T-helper 17 cell (primary cell): ENCODE measurements at regions not wholly inside any gene's neighbourhood (a gene's known extent, or its start where the extent isn't known, plus 50 kb on each side); places are given as distances from the start of the nearest gene placed in this dataset.
"Not testable (repeated sequence)": the region's sequence is repeated elsewhere in the genome, so short reads cannot be mapped to it uniquely, and the experiment has no call there.

Source experiments
- ATAC-seq: fragments of 150-1000 bp; cut with Tn5 transposase; 2 replicates; pipeline ENCODE4 v1.10.0; 2021; ENCODE audit warnings: mild to moderate bottlenecking, moderate library complexity
- DNase-seq, 3 donors: peaks; one replicate each; pipeline versions ENCODE4 v3.0.0 to v3.0.0-alpha.2; 2020 to 2021
- H3K9me3 ChIP-seq: one replicate; pipeline ENCODE4 v1.7.0; 2013; ENCODE audit warnings: low read length, mild to moderate bottlenecking; ENCODE audit not compliant: control insufficient read depth, poor library complexity, severe bottlenecking
- H3K27ac Mint-ChIP-seq: one replicate; pipeline ENCODE4 v1.8.0; 2022; ENCODE audit warnings: mild to moderate bottlenecking, moderate library complexity, mixed read lengths
- H3K27me3 Mint-ChIP-seq: one replicate; pipeline ENCODE4 v1.8.0; 2022; ENCODE audit warnings: mixed read lengths
- H3K36me3 Mint-ChIP-seq: one replicate; pipeline ENCODE4 v1.8.0; 2022; ENCODE audit warnings: low read depth, mixed read lengths
- H3K4me1 Mint-ChIP-seq: one replicate; pipeline ENCODE4 v1.8.0; 2022; ENCODE audit warnings: mild to moderate bottlenecking, mixed read lengths
- H3K4me3 Mint-ChIP-seq: one replicate; pipeline ENCODE4 v1.8.0; 2022; ENCODE audit warnings: mild to moderate bottlenecking, moderate library complexity, mixed read lengths

DNA sequence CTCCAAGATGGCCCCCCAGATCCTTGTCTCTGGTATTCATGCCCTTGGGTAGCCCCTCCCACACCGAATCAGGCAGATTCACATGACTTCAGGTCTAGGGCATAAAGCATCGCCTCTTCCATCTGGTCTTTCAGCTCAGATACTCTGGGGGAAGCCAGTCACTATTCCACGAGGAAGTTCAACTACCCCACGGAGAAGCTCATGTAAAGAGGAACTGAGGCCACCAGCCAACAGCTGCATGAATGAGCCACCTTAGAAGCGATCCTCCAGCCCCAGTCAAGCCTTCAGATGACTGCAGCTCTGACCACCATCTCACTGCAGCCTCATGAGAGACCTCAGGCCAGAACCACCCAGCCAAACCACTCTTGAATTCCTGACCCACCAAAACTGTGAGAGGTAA lies 54.1 kb downstream of the SOCS3 start:
- H3K27me3 Mint-ChIP-seq, result no peaks in the 10 kb centered on the region
- no peaks in the 10 kb centered on the region for H3K36me3 Mint-ChIP-seq
- H3K27ac Mint-ChIP-seq, result no peak overlapping the region
- H3K4me1 Mint-ChIP-seq, result peaks cover 9% of the 10 kb centered on the region
- no peak for DNase-seq
- H3K4me3 Mint-ChIP-seq, result no peak overlapping the region
- H3K9me3 ChIP-seq, result no peaks in the 10 kb centered on the region
- ATAC-seq, result no peak

GRCh38 chr17:78304549-78305037 lies 55.3 kb downstream of the SOCS3 start:
- Mint-ChIP-seq H3K36me3 (no peaks in the 10 kb centered on the region), H3K27ac (no peak overlapping the region), H3K27me3 (no peaks in the 10 kb centered on the region), H3K4me3 (no peak overlapping the region), H3K4me1 (peaks cover 13% of the 10 kb centered on the region)
- no peak for DNase-seq
- H3K9me3 ChIP-seq, result no peaks in the 10 kb centered on the region
- ATAC-seq, result no peak

GRCh38 chr17:78302478-78302877 lies 57.4 kb downstream of the SOCS3 start:
- Mint-ChIP-seq H3K4me3 (no peak overlapping the region), H3K27me3 (no peaks in the 10 kb centered on the region), H3K36me3 (no peaks in the 10 kb centered on the region), H3K4me1 (peaks cover 11% of the 10 kb centered on the region), H3K27ac (no peak overlapping the region)
- DNase-seq (no peak), ATAC-seq (no peak)
- H3K9me3 ChIP-seq, result no peaks in the 10 kb centered on the region

DNA sequence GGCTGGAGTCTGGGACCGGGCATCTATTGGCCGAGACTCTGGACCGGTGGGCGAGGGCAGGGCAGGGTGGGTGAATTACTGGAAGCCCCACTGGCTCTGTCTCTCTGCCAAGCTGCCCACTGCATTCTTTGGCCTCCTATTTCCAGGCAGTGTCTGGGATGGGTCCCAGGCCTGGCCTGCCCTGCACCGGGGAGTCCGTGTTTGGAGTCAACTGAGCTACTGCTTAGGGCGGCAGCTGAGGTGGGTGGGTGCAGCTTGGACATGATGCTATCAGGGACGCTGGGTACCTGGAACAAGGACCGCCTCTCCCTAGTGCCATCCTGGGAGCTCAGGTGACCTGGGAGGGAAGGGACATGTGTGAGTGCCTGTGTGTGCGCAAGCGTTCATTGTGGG lies 58.1 kb downstream of the SOCS3 start:
- DNase-seq, result no peak
- no peak for ATAC-seq
- H3K27me3 Mint-ChIP-seq, result no peaks in the 10 kb centered on the region
- H3K27ac Mint-ChIP-seq, result no peak overlapping the region
- peaks cover 11% of the 10 kb centered on the region for H3K4me1 Mint-ChIP-seq
- no peaks in the 10 kb centered on the region for H3K9me3 ChIP-seq
- no peak overlapping the region for H3K4me3 Mint-ChIP-seq
- H3K36me3 Mint-ChIP-seq, result no peaks in the 10 kb centered on the region

GRCh38 chr17:78300962-78301820 lies 58.7 kb downstream of the SOCS3 start:
- Mint-ChIP-seq H3K4me1 (peaks cover 11% of the 10 kb centered on the region), H3K36me3 (no peaks in the 10 kb centered on the region), H3K4me3 (no peak overlapping the region), H3K27ac (peak overlapping the region; percentile 93), H3K27me3 (no peaks in the 10 kb centered on the region)
- no peaks in the 10 kb centered on the region for H3K9me3 ChIP-seq
- DNase-seq (no peak), ATAC-seq (no peak)

DNA sequence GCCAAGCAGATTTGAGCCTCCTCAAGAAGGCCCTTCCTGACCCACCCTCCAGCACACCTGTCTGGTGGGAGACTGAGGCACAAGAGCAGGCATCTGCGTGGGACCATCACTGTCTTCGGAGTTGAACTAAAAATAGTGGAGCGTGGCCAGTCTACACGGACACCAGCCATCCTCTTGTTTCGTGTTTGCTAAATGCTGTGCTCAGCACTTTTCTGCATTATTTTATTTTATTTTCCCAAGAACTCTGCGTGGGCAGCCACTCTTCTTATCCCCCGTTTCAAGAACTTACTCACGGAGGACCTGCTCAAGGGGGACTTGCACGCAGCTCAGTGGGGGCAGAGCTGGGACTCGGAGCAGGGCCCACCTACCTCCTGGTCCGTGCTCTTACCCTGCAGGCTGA lies 60.8 kb downstream of the SOCS3 start:
- Mint-ChIP-seq H3K4me1 (peaks cover 11% of the 10 kb centered on the region), H3K27ac (no peak overlapping the region), H3K4me3 (no peak overlapping the region), H3K36me3 (no peaks in the 10 kb centered on the region), H3K27me3 (no peaks in the 10 kb centered on the region)
- H3K9me3 ChIP-seq, result no peaks in the 10 kb centered on the region
- ATAC-seq (no peak), DNase-seq (no peak)

GRCh38 chr17:78294776-78295175 lies 63.3 kb downstream of the TMEM235 start:
- ATAC-seq, result no peak
- H3K27me3 Mint-ChIP-seq, result no peaks in the 10 kb centered on the region
- no peak for DNase-seq
- H3K9me3 ChIP-seq, result no peaks in the 10 kb centered on the region
- H3K4me3 Mint-ChIP-seq, result no peak overlapping the region
- no peak overlapping the region for H3K27ac Mint-ChIP-seq
- H3K36me3 Mint-ChIP-seq, result no peaks in the 10 kb centered on the region
- H3K4me1 Mint-ChIP-seq, result no peaks in the 10 kb centered on the region

- no peak overlapping the region for H3K27ac Mint-ChIP-seq
- ATAC-seq, result no peak
Observed at GRCh38 chr17:78294356-78294755, 62.9 kb downstream of the TMEM235 start.

DNA sequence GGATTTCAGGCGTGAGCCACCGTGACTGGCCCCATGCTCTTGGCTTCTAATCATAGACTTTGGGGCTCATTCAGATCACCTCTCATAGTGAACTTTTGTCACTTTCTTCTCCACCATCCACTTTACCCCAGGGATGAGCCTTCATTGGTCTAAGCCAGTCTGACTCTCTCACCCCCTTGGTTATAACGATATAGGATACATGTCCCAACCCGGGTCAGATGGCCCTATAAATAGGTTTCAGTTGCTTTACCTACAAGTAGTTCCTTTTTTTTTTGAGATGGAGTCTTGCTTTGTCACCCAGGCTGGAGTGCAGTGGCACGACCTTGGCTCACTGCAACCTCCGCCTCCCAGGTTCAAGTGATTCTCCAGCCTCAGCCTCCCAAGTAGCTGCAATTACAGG lies 61.7 kb downstream of the TMEM235 start:
- H3K9me3 ChIP-seq, H3K36me3 Mint-ChIP-seq, ATAC-seq, H3K27me3 Mint-ChIP-seq, H3K4me1 Mint-ChIP-seq, DNase-seq, H3K27ac Mint-ChIP-seq, H3K4me3 Mint-ChIP-seq: not testable (repeated sequence)

More at GRCh38 chr17:78294356-78294755, 62.9 kb downstream of the TMEM235 start:
- Mint-ChIP-seq H3K27me3 (no peaks in the 10 kb centered on the region), H3K4me1 (no peaks in the 10 kb centered on the region), H3K36me3 (no peaks in the 10 kb centered on the region), H3K4me3 (no peak overlapping the region)
- no peaks in the 10 kb centered on the region for H3K9me3 ChIP-seq
- DNase-seq, result no peak

GRCh38 chr17:78291944-78292910 lies 60.8 kb downstream of the TMEM235 start:
- peak overlapping the region; percentile 67 for H3K27ac Mint-ChIP-seq

GRCh38 chr17:78290721-78291120 lies 59.3 kb downstream of the TMEM235 start:
- Mint-ChIP-seq H3K27me3 (no peaks in the 10 kb centered on the region), H3K36me3 (no peaks in the 10 kb centered on the region), H3K4me3 (no peak overlapping the region), H3K4me1 (peaks cover 2% of the 10 kb centered on the region), H3K27ac (no peak overlapping the region)
- H3K9me3 ChIP-seq, result no peaks in the 10 kb centered on the region
- DNase-seq, result no peak
- no peak for ATAC-seq

More at GRCh38 chr17:78291944-78292910, 60.8 kb downstream of the TMEM235 start:
- H3K9me3 ChIP-seq, result no peaks in the 10 kb centered on the region
- Mint-ChIP-seq H3K4me3 (no peak overlapping the region), H3K4me1 (peaks cover 2% of the 10 kb centered on the region), H3K36me3 (no peaks in the 10 kb centered on the region), H3K27me3 (no peaks in the 10 kb centered on the region)
- DNase-seq, result no peak
- ATAC-seq, result no peak
